NCI-H2107 treated with DMSO at 0.1 percent for 48 hours (cell line): ENCODE measurements at regions not wholly inside any gene's neighbourhood (a gene's known extent, or its start where the extent isn't known, plus 50 kb on each side); places are given as distances from the start of the nearest gene placed in this dataset.

Source experiments
- DNase-seq: peaks from one replicate; lab custom pipeline; 2025; ENCODE audit not compliant: unreplicated experiment; lab: John Stamatoyannopoulos, UW

GRCh38 chr2:61722800-61723199 is 131.1 kb downstream of the FAM161A start:
- DNase-seq, result no peak

- DNase-seq, result no peak
These were observed 131.5 kb downstream of the FAM161A start for GRCh38 chr2:61722318-61722717.

GRCh38 chr2:61721382-61721781 is 132.5 kb downstream of the FAM161A start:
- no peak for DNase-seq

GRCh38 chr2:61720911-61721310 is 132.9 kb downstream of the FAM161A start:
- no peak for DNase-seq

- no peak for DNase-seq
These were observed 134.9 kb downstream of the FAM161A start for GRCh38 chr2:61718965-61719364.

GRCh38 chr2:61715506-61715905 is 138.4 kb downstream of the FAM161A start:
- DNase-seq, result no peak

- DNase-seq, result no peak
These were observed 139.7 kb downstream of the FAM161A start for GRCh38 chr2:61714210-61714609.

- no peak for DNase-seq
These were observed 140.4 kb downstream of the FAM161A start for GRCh38 chr2:61713457-61713856.

- no peak for DNase-seq
These were observed 141.8 kb downstream of the FAM161A start for GRCh38 chr2:61712060-61712459.

GRCh38 chr2:61710711-61711110 is 143.1 kb downstream of the FAM161A start:
- no peak for DNase-seq

GRCh38 chr2:61707984-61708852 is 145.6 kb downstream of the FAM161A start:
- peak; percentile 96 for DNase-seq

GRCh38 chr2:61705625-61706024 is 148.2 kb downstream of the FAM161A start:
- DNase-seq, result no peak

- no peak for DNase-seq
These were observed 149.5 kb downstream of the FAM161A start for GRCh38 chr2:61704364-61704763.

GRCh38 chr2:61702088-61702467 is 151.8 kb downstream of the FAM161A start:
- no peak for DNase-seq

GRCh38 chr2:61700464-61700863 is 153.4 kb downstream of the FAM161A start:
- no peak for DNase-seq

- peak; percentile 28 for DNase-seq
These were observed 156.4 kb upstream of the XPO1 start for GRCh38 chr2:61694312-61695274.

GRCh38 chr2:61693744-61694143 is 155.6 kb upstream of the XPO1 start:
- DNase-seq, result no peak

GRCh38 chr2:61690078-61690596 is 152.0 kb upstream of the XPO1 start:
- DNase-seq, result no peak

- no peak for DNase-seq
These were observed 151.4 kb upstream of the XPO1 start for GRCh38 chr2:61689568-61689967.

GRCh38 chr2:61688369-61689334 is 150.5 kb upstream of the XPO1 start:
- no peak for DNase-seq
